ENCODE measurements at regions not wholly inside any gene's neighbourhood (a gene's known extent, or its start where the extent isn't known, plus 50 kb on each side); places are given as distances from the start of the nearest gene placed in this dataset.

DNA sequence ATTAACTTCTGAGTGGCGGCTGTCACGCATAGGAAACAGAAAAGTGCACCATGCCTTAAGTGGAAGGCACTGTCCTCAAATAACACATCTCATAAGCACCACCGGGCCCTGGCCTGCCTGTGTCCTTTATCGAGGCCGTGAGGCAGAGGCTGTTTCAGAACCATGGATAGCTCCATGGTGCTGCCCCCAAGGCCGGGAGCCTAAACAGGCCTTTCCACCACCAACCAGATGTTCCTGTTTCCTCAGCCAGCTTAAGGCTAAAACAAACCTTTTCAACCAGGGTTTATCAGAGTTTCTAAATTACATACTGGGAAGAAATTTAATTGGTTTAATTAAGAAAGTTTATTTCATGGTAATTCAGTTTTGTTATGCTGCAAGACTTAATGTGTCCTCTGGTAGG lies 114.4 kb downstream of the DMRTA2 start (continued):
- TF ChIP-seq, protein P1, sequence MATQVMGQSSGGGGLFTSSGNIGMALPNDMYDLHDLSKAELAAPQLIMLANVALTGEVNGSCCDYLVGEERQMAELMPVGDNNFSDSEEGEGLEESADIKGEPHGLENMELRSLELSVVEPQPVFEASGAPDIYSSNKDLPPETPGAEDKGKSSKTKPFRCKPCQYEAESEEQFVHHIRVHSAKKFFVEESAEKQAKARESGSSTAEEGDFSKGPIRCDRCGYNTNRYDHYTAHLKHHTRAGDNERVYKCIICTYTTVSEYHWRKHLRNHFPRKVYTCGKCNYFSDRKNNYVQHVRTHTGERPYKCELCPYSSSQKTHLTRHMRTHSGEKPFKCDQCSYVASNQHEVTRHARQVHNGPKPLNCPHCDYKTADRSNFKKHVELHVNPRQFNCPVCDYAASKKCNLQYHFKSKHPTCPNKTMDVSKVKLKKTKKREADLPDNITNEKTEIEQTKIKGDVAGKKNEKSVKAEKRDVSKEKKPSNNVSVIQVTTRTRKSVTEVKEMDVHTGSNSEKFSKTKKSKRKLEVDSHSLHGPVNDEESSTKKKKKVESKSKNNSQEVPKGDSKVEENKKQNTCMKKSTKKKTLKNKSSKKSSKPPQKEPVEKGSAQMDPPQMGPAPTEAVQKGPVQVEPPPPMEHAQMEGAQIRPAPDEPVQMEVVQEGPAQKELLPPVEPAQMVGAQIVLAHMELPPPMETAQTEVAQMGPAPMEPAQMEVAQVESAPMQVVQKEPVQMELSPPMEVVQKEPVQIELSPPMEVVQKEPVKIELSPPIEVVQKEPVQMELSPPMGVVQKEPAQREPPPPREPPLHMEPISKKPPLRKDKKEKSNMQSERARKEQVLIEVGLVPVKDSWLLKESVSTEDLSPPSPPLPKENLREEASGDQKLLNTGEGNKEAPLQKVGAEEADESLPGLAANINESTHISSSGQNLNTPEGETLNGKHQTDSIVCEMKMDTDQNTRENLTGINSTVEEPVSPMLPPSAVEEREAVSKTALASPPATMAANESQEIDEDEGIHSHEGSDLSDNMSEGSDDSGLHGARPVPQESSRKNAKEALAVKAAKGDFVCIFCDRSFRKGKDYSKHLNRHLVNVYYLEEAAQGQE (IDR thresholded peaks at IDR 0.05; ENCODE audit: borderline replicate concordance): peak; percentile 99
- TF ChIP-seq, protein P1 (CRISPR knock-in tag; IDR thresholded peaks at IDR 0.05; ENCODE audit: low read depth): peak; percentile 97
- TF ChIP-seq EHMT2 (IDR thresholded peaks at IDR 0.05): peak; percentile 98
- peak; percentile 75; the same call in 1 of the 2 replicates for TF ChIP-seq DMBX1 (CRISPR knock-in tag; IDR thresholded peaks at IDR 0.05; ENCODE audit: borderline replicate concordance)
- 0 out of 4 replicates have a peak, but pooled peaks of 1 of the 2 experiments have one; percentile 36 for TF ChIP-seq SRF (CRISPR knock-in tag; IDR thresholded peaks at IDR 0.05)
- TF ChIP-seq ZNF174 (CRISPR knock-in tag; IDR thresholded peaks at IDR 0.05): no peak
- TF ChIP-seq ZNF165 (CRISPR knock-in tag; IDR thresholded peaks at IDR 0.05; ENCODE audit: borderline replicate concordance): 0 out of 2 replicates have a peak, but pooled peaks have one; percentile 29
- TF ChIP-seq GABPA (tag; conservative IDR thresholded peaks at IDR 0.05; ENCODE audit: low read depth): no peak
- TF ChIP-seq, protein P2, sequence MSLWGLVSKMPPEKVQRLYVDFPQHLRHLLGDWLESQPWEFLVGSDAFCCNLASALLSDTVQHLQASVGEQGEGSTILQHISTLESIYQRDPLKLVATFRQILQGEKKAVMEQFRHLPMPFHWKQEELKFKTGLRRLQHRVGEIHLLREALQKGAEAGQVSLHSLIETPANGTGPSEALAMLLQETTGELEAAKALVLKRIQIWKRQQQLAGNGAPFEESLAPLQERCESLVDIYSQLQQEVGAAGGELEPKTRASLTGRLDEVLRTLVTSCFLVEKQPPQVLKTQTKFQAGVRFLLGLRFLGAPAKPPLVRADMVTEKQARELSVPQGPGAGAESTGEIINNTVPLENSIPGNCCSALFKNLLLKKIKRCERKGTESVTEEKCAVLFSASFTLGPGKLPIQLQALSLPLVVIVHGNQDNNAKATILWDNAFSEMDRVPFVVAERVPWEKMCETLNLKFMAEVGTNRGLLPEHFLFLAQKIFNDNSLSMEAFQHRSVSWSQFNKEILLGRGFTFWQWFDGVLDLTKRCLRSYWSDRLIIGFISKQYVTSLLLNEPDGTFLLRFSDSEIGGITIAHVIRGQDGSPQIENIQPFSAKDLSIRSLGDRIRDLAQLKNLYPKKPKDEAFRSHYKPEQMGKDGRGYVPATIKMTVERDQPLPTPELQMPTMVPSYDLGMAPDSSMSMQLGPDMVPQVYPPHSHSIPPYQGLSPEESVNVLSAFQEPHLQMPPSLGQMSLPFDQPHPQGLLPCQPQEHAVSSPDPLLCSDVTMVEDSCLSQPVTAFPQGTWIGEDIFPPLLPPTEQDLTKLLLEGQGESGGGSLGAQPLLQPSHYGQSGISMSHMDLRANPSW (CRISPR knock-in tag; IDR thresholded peaks at IDR 0.05): no peak
- no peak for TF ChIP-seq POLR2AphosphoS5 (IDR thresholded peaks at IDR 0.05; ENCODE audit: control insufficient read depth, insufficient read depth, low read depth, low read length)
- TF ChIP-seq, protein P3, sequence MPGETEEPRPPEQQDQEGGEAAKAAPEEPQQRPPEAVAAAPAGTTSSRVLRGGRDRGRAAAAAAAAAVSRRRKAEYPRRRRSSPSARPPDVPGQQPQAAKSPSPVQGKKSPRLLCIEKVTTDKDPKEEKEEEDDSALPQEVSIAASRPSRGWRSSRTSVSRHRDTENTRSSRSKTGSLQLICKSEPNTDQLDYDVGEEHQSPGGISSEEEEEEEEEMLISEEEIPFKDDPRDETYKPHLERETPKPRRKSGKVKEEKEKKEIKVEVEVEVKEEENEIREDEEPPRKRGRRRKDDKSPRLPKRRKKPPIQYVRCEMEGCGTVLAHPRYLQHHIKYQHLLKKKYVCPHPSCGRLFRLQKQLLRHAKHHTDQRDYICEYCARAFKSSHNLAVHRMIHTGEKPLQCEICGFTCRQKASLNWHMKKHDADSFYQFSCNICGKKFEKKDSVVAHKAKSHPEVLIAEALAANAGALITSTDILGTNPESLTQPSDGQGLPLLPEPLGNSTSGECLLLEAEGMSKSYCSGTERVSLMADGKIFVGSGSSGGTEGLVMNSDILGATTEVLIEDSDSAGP (CRISPR knock-in tag; IDR thresholded peaks at IDR 0.05): no peak
- TF ChIP-seq HDGF (IDR thresholded peaks at IDR 0.05): no peak
- TF ChIP-seq SMAD3 (CRISPR knock-in tag; conservative IDR thresholded peaks at IDR 0.05): 0 out of 2 replicates have a peak, but pooled peaks have one; percentile 11
- TF ChIP-seq RCOR1 (IDR thresholded peaks at IDR 0.05; ENCODE audit: borderline replicate concordance in 1 of 2, low read depth in 2 of 2, low read length in 2 of 2): 0 out of 4 replicates have a peak, but pooled peaks of 1 of the 2 experiments have one; percentile 44
- TF ChIP-seq MTA1 (IDR thresholded peaks at IDR 0.05; ENCODE audit: borderline replicate concordance): no peak
